Chondrocyte (in vitro differentiated cells): ENCODE measurements at regions not wholly inside any gene's neighbourhood (a gene's known extent, or its start where the extent isn't known, plus 50 kb on each side); places are given as distances from the start of the nearest gene placed in this dataset.

Source experiments
- DNase-seq: peaks from one replicate; pipeline ENCODE4 v3.0.0; 2021; ENCODE audit warnings: mixed read lengths, low spot score
- H3K27ac Mint-ChIP-seq: one replicate; pipeline ENCODE4 v1.8.0; 2021; ENCODE audit warnings: mild to moderate bottlenecking, moderate library complexity, mixed read lengths; ENCODE audit not compliant: unreplicated experiment
- H3K27me3 Mint-ChIP-seq: 2 replicates; pipeline ENCODE4 v1.8.0; 2021; ENCODE audit warnings: low read depth, mixed read lengths
- H3K36me3 Mint-ChIP-seq: 2 replicates; pipeline ENCODE4 v1.8.0; 2021; ENCODE audit warnings: low read depth, mixed read lengths
- H3K4me1 Mint-ChIP-seq: 2 replicates; pipeline ENCODE4 v1.8.0; 2021; ENCODE audit warnings: low read depth, mild to moderate bottlenecking, mixed read lengths
- H3K4me3 Mint-ChIP-seq: one replicate; pipeline ENCODE4 v1.8.0; 2021; ENCODE audit warnings: mild to moderate bottlenecking, moderate library complexity, mixed read lengths; ENCODE audit not compliant: unreplicated experiment
- H3K9me3 Mint-ChIP-seq: 2 replicates; pipeline ENCODE4 v1.8.0; 2021; ENCODE audit warnings: low read depth, mixed read lengths
- TF ChIP-seq, protein P1 (sequence below): fragments of 200-600 bp; sonication (generic); IDR thresholded peaks from 2 replicates; pipeline ENCODE4 v1.5.0; 2021; ENCODE audit warnings: antibody characterized with exemption, mild to moderate bottlenecking, moderate library complexity

DNA sequence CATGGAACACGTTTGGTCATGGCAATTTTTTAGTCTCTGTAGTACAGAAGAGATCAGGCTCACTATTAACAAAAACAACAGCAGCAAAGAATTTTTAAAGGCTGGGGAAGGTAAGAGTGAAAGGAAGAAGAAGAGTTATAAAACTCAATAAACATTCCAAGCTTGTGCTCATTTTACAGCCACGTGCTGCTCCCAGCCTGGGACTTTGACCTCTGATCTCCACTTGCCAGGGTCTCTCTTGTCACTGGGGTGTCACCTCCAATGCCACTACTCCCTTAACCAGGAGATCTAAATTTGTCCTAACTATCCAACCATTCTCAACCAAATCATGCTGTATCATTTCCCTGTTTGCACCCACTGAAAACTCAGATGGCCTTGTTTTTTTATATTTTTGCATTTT, 605.1 kb downstream of the VRK1 start:
- TF ChIP-seq, protein P1, sequence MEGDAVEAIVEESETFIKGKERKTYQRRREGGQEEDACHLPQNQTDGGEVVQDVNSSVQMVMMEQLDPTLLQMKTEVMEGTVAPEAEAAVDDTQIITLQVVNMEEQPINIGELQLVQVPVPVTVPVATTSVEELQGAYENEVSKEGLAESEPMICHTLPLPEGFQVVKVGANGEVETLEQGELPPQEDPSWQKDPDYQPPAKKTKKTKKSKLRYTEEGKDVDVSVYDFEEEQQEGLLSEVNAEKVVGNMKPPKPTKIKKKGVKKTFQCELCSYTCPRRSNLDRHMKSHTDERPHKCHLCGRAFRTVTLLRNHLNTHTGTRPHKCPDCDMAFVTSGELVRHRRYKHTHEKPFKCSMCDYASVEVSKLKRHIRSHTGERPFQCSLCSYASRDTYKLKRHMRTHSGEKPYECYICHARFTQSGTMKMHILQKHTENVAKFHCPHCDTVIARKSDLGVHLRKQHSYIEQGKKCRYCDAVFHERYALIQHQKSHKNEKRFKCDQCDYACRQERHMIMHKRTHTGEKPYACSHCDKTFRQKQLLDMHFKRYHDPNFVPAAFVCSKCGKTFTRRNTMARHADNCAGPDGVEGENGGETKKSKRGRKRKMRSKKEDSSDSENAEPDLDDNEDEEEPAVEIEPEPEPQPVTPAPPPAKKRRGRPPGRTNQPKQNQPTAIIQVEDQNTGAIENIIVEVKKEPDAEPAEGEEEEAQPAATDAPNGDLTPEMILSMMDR, result no peak
- Mint-ChIP-seq H3K4me1 (no peaks in the 10 kb centered on the region), H3K4me3 (no peak overlapping the region), H3K27ac (no peak overlapping the region), H3K27me3 (peaks cover 4% of the 10 kb centered on the region), H3K36me3 (no peaks in the 10 kb centered on the region), H3K9me3 (peaks cover 8% of the 10 kb centered on the region)
- no peak for DNase-seq

DNA sequence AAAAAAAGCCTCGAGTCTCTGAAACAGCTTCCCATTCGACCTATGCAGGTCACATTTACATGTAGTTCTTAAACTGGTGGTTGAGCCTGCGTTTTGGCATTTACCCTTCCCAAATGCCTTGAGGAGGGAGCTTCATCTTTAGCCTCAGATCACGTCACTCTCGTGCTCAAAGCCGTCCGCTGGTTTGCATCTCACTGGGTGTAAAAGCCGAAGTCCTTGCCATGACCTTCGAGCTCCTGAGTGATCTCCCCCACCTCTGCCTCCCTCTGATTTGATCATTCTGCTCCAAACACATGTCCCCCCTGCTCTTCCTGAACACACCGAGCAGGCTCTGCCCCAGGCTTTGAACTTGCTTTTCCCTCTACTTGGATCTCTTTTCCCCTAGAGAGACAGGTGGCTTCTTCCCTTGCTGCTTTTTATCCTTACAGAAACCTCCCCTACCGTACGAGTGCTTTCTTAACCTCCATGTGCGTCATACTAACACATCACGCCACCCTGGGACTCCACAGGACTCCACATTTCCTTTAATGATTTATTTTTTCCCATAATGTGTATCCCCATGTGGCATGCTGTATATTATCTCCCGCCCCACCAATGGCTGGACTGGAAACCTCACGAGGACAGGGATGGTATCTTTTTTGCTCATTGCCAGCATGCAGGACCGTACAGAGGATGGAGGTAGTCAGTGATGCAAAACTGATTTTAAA, 610.7 kb downstream of the VRK1 start:
- H3K27ac Mint-ChIP-seq, result no peak overlapping the region
- TF ChIP-seq, protein P1, result no peak
- H3K4me1 Mint-ChIP-seq, result no peaks in the 10 kb centered on the region
- DNase-seq, result no peak
- H3K9me3 Mint-ChIP-seq, result no peaks in the 10 kb centered on the region
- peaks cover 15% of the 10 kb centered on the region for H3K27me3 Mint-ChIP-seq
- H3K4me3 Mint-ChIP-seq, result no peak overlapping the region
- no peaks in the 10 kb centered on the region for H3K36me3 Mint-ChIP-seq

DNA sequence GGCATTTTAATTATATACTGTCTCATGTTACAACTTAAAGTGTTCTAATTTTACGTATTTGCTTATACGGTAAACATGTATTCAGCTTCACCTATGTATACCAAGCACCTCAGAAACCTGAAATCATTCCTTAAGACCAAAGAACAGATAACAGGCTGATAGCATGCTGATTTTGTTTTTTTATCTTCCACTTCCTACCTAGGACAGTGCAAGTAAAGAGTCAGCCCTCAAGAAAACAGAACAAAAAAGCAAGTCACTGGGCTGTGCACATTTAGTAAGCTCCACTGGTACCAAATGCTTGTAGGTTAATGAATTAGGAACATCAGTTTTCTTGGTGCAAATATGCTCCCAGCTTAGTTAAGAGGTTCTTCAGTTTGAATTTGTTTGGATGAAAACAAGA, 611.3 kb downstream of the VRK1 start:
- Mint-ChIP-seq H3K27ac (no peak overlapping the region), H3K4me1 (no peaks in the 10 kb centered on the region), H3K9me3 (no peaks in the 10 kb centered on the region), H3K27me3 (peaks cover 15% of the 10 kb centered on the region), H3K4me3 (no peak overlapping the region), H3K36me3 (no peaks in the 10 kb centered on the region)
- TF ChIP-seq, protein P1, result no peak
- no peak for DNase-seq

DNA sequence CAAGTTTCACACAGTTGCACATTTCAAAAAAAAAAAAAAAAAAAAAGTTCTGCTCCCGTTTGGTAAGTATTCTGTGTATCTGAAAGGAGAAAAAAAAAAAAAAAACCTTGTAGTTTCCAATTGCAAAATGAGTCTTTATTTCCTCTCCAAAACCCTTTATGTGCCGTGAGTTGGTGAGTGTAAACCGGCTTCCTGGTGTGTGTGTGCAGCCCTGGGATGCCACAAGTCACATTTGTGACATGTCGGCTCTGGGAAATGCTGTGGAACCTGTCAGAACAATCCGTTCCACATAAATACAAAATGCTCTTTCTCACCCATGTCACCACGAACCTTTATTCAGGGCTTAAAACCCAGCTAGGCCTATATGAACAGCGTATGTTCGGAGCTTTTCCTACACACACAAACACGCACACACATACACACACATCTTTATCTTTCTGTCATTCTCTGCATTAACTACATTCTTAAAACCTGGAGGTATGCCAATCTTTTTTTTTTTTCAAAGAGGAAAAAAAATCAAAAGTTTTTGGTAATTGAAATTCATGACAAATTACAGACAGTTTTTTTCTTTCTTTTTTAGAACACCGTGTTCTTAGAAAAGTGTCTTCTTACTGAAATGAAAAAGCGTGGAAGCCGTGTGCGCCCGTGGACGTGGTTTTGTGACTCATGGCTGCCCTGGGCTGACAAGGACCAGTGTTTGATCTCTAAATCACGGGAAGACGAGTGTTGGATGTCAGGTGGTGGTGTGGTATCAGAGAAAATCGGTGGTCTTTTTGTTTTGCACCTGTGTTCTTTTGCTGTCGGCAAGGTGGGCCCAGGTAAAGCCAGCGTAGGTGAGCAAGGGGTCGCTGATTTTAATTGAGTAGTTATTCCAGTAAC, 612.0 kb downstream of the VRK1 start:
- Mint-ChIP-seq H3K36me3 (no peaks in the 10 kb centered on the region), H3K4me1 (no peaks in the 10 kb centered on the region)

More for the DNA sequence above, 612.0 kb downstream of the VRK1 start:
- Mint-ChIP-seq H3K27ac (no peak overlapping the region), H3K4me3 (no peak overlapping the region), H3K9me3 (no peaks in the 10 kb centered on the region), H3K27me3 (peaks cover 20% of the 10 kb centered on the region)
- TF ChIP-seq, protein P1, result no peak
- no peak for DNase-seq
